ENCODE measurements at regions not wholly inside any gene's neighbourhood (a gene's known extent, or its start where the extent isn't known, plus 50 kb on each side); places are given as distances from the start of the nearest gene placed in this dataset.

DNA sequence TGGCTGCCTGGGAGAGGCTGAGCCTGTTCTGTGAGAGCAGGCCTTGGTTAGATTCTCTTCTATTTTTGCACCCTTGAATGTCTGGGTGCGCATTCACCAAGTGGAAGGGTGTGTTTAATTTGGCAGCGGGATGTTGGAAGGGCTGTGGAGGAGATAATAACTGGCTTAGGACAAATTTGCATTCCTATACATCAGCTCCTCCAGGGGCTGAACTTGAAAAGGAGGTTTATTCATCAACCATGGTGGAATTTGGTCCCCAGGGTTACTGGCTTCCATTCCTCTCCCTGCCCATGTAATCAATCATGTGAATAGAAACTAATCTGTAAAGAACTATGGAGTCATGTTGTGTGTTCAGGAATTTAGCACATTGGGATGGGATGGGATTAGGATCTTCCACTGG, 100.2 kb upstream of the FOXF1 start:
- TF ChIP-seq CTCF (IDR thresholded peaks at IDR 0.05) (no peak), POLR2A (IDR thresholded peaks at IDR 0.05) (no peak)
